ENCODE measurements at regions not wholly inside any gene's neighbourhood (a gene's known extent, or its start where the extent isn't known, plus 50 kb on each side); places are given as distances from the start of the nearest gene placed in this dataset.

GRCh38 chr20:48482790-48483189, 345.0 kb downstream of the PREX1 start:
- Histone ChIP-seq H3K9me3 (no peaks in the 10 kb centered on the region), H3K36me3 (no peaks in the 10 kb centered on the region), H3K27me3 (no peaks in the 10 kb centered on the region), H3K27ac (no peak overlapping the region), H3K4me3 (no peak overlapping the region), H3K4me1 (no peaks in the 10 kb centered on the region)
- no peak for DNase-seq (ENCODE audit: extremely low spot score in 2 of 2)
- intact Hi-C loops (cut with DNase I), result no loop called here
- no peak for TF ChIP-seq POLR2A (IDR thresholded peaks at IDR 0.05)
- TF ChIP-seq POLR2AphosphoS5 (IDR thresholded peaks at IDR 0.05; ENCODE audit: insufficient read depth in 1 of 2, low read depth in 1 of 2), result no peak
- TF ChIP-seq, protein P1, sequence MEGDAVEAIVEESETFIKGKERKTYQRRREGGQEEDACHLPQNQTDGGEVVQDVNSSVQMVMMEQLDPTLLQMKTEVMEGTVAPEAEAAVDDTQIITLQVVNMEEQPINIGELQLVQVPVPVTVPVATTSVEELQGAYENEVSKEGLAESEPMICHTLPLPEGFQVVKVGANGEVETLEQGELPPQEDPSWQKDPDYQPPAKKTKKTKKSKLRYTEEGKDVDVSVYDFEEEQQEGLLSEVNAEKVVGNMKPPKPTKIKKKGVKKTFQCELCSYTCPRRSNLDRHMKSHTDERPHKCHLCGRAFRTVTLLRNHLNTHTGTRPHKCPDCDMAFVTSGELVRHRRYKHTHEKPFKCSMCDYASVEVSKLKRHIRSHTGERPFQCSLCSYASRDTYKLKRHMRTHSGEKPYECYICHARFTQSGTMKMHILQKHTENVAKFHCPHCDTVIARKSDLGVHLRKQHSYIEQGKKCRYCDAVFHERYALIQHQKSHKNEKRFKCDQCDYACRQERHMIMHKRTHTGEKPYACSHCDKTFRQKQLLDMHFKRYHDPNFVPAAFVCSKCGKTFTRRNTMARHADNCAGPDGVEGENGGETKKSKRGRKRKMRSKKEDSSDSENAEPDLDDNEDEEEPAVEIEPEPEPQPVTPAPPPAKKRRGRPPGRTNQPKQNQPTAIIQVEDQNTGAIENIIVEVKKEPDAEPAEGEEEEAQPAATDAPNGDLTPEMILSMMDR (IDR thresholded peaks at IDR 0.05), result no peak

DNA sequence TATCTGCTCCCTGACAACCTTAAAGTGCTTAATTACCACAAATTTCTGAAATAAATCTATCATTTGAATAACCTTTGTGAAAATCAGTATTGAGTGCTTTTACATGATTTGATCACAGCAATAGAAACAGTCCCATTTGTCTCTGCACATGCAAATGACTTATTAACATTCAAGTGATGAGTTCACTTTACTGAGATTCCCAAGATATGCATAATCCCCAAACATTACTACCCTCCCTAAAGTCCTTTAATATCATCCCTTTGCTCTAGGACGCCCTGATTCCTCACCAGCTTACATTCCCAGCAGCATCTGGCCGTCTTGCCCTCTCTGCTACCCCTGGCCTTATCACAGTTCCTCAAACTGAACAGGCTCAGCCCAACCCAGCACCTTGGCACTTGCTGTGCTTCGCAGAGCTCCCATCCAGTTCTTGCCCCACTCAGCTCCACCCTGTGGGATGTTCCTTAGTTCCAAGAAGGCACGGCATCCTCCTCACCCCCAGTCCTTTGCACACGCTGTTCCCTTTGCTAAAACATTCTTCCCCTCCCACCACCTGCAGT, 347.5 kb downstream of the PREX1 start:
- intact Hi-C loops (cut with DNase I), result no loop called here
- Histone ChIP-seq H3K27ac (no peak overlapping the region), H3K4me3 (no peak overlapping the region), H3K9me3 (no peaks in the 10 kb centered on the region), H3K36me3 (no peaks in the 10 kb centered on the region), H3K27me3 (no peaks in the 10 kb centered on the region), H3K4me1 (no peaks in the 10 kb centered on the region)
- TF ChIP-seq POLR2AphosphoS5 (IDR thresholded peaks at IDR 0.05; ENCODE audit: insufficient read depth in 1 of 2, low read depth in 1 of 2) (no peak), POLR2A (IDR thresholded peaks at IDR 0.05) (no peak)
- TF ChIP-seq, protein P1 (IDR thresholded peaks at IDR 0.05), result no peak
- no peak for DNase-seq (ENCODE audit: extremely low spot score in 2 of 2)

GRCh38 chr20:48478806-48479585, 348.8 kb downstream of the PREX1 start:
- TF ChIP-seq POLR2AphosphoS5 (IDR thresholded peaks at IDR 0.05; ENCODE audit: insufficient read depth in 1 of 2, low read depth in 1 of 2) (no peak), POLR2A (IDR thresholded peaks at IDR 0.05) (no peak)
- TF ChIP-seq, protein P1 (IDR thresholded peaks at IDR 0.05), result no peak
- Histone ChIP-seq H3K4me3 (no peak overlapping the region), H3K9me3 (no peaks in the 10 kb centered on the region), H3K36me3 (no peaks in the 10 kb centered on the region), H3K4me1 (no peaks in the 10 kb centered on the region), H3K27ac (no peak overlapping the region), H3K27me3 (no peaks in the 10 kb centered on the region)
- DNase-seq (ENCODE audit: extremely low spot score in 2 of 2), result no peak
- intact Hi-C loops (cut with DNase I), result no loop called here

DNA sequence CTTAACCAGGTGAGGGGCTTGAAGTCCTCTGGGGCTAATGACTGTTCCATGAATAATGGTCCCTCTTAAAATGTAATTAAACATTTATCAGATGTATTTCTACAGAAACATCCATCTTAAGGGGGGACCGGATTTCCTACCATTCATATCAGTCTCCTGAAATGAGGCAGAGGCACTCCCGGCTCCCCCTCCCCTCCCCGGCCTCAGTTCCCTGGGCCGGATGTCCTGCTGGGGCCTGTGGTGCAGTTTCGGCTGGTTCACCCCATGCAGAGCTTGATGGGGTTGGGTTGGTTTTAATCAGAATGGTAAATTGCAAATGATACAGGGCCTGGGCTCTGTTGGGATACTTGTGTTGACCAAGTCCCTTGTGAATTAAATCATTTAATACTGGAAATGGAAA, 349.4 kb downstream of the PREX1 start:
- H3K36me3 ChIP-seq, result no peaks in the 10 kb centered on the region
- no peak for DNase-seq (ENCODE audit: extremely low spot score in 2 of 2)
- no peak overlapping the region for H3K4me3 ChIP-seq
- H3K9me3 ChIP-seq, result no peaks in the 10 kb centered on the region
- intact Hi-C loops (cut with DNase I), result no loop called here
- no peaks in the 10 kb centered on the region for H3K27me3 ChIP-seq
- TF ChIP-seq, protein P1 (IDR thresholded peaks at IDR 0.05), result no peak
- TF ChIP-seq POLR2A (IDR thresholded peaks at IDR 0.05) (no peak), POLR2AphosphoS5 (IDR thresholded peaks at IDR 0.05; ENCODE audit: insufficient read depth in 1 of 2, low read depth in 1 of 2) (no peak)
- no peak overlapping the region for H3K27ac ChIP-seq
- no peaks in the 10 kb centered on the region for H3K4me1 ChIP-seq

DNA sequence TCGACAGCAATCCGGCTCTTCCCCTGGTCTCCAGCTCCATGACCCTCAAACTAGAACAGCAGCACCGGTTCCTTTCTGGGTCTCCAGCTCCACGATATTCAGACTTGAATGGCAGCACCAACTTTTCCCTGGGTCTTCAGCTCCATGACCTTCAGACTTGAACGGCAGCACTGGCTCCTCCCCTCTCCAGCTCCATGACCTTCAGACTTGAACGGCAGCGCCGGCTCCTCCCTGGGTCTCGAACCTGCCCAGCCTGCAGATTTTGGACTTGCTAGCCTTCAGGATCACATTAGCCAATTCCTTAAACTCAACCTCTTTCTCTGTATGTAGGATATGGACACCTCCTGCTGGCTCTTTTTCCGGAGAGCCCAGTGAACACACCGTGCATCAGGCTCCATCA, 350.9 kb downstream of the PREX1 start:
- TF ChIP-seq POLR2AphosphoS5 (IDR thresholded peaks at IDR 0.05; ENCODE audit: insufficient read depth in 1 of 2, low read depth in 1 of 2) (no peak), POLR2A (IDR thresholded peaks at IDR 0.05) (no peak)
- TF ChIP-seq, protein P1 (IDR thresholded peaks at IDR 0.05), result no peak

More for the DNA sequence above, 350.9 kb downstream of the PREX1 start:
- DNase-seq (ENCODE audit: extremely low spot score in 2 of 2), result no peak
- Histone ChIP-seq H3K27me3 (no peaks in the 10 kb centered on the region), H3K4me1 (no peaks in the 10 kb centered on the region), H3K4me3 (no peak overlapping the region), H3K27ac (no peak overlapping the region), H3K36me3 (no peaks in the 10 kb centered on the region), H3K9me3 (no peaks in the 10 kb centered on the region)
- intact Hi-C loops (cut with DNase I), result no loop called here
